GM19468 (cell line): ENCODE measurements at regions not wholly inside any gene's neighbourhood (a gene's known extent, or its start where the extent isn't known, plus 50 kb on each side); places are given as distances from the start of the nearest gene placed in this dataset.

Experiments
- ATAC-seq: cut with Tn5 transposase; IDR thresholded peaks from one replicate; pipeline ENCODE4 v1.9.1; 2021; ENCODE audit warnings: mild to moderate bottlenecking, moderate library complexity, moderate number of reproducible peaks; ENCODE audit not compliant: unreplicated experiment; ENCODE audit errors: extremely low read depth

DNA sequence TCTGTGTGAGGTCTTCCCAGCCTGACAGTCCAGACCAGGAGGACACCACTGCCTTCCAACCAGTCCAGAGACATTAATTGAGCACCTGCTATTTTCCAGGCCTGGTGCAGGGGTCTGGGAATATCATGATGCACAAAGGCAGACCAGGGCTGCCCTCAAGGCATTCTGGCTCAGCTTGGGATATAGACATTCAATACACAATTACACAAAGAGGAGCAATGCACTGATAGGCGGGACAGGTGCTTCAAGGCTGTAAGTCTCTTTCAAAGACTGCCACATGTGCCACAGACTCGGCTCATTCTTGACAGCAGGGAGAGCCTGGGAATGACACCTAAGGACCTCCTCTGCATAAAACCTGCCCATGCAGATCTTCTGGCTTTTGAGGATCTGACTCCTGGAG is 158.6 kb downstream of the C5orf15 start:
- no peak for ATAC-seq

DNA sequence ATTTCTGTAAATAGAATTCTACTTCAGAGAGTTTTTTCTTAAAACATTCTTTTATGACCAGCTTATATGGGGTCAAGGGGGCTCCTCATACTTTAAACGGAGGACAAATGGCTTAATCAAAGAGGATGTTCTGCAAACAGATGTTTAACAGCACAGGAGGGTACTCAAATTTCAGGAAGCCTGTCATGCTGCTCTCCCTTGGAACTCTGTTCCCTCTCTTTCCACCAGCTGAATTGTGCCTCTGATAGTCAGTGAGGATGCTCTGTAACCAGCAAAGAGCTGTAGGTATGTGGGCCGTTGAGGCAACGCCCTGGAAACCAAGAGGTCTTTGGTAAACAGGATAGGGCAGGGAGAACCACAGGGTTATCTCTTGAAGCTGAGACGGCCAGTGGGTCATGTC is 161.1 kb downstream of the C5orf15 start:
- ATAC-seq, result no peak

DNA sequence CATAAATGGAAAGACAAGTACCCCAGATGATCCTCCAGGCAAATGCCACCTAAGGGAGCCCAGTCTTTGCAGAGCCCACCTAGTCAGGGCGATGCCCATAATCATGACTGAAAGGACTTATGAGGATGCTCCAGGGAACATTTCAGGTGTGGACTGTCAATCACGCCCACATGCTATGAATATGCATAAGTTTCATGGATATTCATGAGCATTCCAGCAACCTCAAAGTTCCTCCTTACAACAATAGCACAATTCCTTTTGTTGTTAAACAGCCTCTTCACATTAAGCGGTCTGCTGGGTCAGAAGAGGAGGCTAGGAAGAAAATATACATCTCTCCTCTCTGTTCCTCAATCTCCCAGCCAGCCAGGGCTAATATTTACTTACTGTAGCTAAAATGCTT is 161.6 kb downstream of the C5orf15 start:
- no peak for ATAC-seq

DNA sequence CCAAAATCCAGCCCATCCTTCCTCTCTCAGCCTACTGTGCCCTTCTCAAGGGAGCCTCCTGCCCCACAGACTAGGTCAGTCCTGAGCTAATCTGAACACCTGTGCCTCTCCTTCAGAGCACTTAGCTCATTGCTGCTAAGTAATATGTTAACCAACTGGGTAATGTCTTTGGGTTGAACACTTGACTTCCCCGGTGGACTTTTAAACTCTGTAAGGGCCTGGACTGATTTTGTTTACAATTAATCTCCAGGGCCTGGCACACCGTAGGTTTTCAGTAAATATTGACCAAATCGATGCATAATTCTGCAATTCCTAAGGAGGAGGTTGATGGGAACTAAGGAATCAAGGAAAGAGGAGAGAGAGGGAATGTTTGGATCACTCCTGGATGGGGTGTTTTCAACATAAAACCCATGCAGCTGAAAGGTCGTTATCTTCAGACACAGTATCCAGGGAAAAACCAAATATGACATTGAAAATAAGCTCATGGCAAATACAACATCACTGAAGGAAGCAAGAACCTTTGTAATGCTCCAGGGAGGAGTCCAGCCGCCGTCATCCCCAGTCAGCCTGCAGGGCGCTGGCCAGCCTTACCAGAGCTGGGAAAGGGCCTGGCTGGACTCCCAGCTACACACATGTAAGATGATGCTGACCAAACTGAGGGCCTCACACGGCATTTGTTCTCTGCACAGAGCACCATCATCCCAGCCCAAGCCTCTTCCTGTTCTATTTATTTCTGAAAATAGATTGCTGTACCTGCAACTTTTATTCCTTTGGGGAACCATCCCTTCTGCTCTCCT is 166.3 kb downstream of the C5orf15 start:
- no peak for ATAC-seq

DNA sequence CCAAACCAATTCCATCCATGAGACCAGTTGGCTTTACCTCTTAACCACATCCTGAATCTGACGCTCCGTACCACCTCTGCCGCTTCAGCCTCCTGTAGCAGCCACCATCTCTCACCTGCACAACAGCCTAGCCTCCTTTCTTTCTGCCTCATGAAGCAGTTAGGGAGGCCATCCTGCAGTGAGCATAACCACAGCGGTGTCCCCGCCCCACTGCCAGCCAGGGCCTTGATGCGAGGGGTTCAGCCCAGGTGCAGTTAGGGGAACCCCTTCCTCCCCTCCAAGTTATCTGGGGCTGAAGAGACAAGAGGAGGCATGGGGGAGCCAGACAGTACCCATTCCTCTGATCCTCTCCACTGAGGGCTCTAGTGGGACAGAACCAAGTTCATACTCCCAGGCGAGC is 167.0 kb downstream of the C5orf15 start:
- no peak for ATAC-seq

DNA sequence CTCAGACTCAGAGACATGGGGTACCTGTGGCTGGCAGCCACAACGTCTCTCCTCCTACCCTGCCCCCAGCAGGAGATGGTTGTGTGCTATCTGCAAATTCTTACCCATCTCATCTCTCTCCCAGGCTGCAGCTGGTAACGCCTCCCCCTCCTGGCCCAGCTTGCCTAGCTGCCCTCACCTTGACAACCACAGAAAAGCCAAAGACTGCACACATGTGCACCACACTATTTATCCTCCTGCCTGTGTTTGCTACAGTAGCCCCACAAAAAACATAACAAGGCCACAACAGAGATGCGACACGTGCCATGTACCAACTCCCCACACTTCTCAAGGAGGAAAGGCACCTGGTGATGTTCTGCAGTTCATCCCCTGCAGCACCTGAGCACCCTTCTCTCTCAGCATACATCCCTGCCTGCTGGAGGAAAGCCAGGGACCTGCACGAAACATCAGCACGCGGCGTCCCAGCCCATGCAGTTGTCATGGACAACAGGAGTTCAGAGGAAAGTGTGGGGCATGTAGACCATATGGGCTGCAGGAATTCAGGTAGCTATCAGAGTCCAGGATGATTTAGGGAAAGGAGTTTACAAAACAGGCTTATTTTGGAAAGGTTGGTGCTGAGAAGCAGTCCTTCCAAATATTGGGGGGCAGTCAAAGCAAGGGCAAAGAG is 168.7 kb downstream of the C5orf15 start:
- ATAC-seq, result no peak

DNA sequence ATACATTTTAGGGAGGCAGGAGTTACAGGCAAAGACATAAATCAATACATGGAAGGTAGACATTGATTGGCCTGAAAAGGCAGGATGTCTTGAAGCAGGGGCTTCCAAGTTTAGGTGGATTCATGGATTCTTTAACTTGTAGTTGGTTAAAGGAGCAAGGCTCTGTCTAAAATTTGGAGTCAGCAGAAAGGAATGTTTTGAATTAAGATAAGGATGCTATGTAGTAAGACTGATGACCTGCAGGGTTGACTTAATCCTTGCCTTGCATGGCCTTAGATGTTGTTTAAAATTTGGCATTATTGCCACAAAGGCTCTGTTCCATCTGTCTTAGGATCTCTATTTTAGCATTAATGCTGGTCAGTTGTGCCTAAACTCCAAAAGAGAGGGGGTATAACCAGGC is 171.3 kb downstream of the C5orf15 start:
- no peak for ATAC-seq

DNA sequence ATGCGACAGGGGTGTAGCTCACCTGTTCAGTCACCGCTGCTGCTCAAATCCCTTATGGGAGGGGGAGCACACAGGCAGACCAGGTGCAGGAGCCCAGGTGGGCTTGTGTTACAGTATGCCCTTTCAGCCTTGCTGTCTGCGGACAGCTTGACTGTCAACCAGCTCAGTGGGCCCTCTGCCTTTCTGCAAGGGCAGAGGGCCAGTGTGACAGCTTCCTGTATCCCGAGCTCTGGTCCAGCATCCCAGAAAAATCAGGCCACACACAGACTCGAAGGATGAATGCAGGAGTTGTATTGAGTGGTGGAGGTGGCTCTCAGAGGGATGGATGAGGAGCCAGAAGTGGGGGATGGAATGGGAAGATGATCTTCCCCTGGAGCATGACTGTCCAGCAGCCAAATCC is 172.2 kb downstream of the C5orf15 start:
- ATAC-seq, result no peak

DNA sequence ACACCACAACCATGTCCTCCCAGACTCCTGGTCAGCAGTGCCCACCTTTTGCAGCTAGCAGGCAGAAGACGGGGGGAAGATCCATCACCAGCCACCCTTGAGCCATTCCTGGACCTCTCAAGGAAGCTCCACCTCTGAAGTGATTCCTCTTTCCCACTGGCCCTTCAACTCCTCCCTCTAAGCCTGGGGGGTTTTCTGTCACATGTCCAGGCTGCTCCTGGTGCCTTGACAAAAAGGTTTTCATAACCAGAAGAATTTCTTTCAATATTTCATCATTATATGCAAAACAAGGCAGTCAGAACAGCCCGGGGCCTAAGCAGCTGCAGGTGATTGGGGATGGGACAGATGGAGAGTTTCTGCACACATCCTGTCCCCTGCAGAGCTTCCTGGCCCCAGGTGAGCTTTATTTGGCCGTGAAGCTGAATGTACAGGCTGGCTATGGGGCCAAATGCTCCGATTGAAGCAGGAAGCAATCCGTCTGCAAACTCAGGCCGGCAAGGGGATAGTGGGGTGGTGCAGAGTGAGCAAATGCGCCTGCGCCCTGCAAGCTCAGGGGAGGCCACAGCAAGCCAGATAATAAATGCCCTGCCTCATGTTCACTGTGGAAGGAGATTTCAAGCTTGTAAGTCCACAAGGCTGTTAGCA is 173.5 kb downstream of the C5orf15 start:
- no peak for ATAC-seq

DNA sequence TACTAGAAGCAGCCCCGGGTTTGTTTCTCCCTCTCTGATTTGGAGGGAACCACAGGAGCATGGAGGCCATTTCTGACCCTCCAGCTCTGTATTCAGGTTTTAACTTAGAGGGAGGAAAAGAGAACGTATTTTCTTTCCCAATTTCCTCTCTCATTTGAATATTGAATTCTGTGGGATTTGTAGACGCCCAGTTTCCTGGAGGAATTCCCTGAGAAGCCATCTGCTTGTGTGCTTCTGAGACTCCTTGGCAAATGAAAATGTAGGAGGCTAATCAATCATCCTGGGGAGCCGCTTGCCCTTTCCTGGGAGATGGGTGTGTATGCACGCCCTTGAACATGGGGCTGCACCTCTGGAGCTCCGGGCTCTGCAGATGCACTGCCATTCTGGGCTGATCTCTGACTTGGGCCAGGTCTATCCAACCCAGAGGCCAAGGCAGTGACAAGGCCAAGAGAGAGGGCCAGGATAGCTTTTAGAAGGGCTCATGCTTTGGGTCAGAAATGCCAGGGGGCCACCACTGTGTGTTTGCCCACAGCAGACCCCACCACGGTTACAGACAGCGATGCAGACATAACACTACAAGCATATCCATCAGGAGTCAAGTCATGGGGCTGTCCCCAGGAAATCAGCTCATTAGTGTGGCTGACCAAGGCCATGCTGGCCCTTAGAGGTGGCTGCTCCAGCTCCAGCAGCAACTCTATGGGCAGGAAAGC is 174.5 kb downstream of the C5orf15 start:
- no peak for ATAC-seq

DNA sequence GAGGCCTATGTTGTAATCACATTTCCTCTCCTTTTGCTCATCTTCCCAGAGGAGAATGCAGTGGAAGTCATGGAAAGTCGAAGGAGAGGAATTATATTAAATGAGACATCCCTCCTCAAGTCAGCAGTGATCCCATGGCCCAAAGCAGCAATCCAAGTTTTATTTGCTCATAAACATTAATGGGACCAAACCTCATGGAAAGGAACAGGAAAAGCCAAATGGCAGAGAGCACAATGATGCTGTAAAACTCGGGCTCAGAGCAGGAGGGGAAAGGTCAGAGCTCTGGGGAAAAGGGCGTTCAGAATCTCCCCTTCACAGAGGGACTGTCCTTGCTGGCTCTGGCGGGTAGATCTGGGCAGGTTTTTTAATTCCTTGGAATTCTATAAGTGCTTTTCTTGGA is 175.8 kb downstream of the C5orf15 start:
- ATAC-seq, result no peak

DNA sequence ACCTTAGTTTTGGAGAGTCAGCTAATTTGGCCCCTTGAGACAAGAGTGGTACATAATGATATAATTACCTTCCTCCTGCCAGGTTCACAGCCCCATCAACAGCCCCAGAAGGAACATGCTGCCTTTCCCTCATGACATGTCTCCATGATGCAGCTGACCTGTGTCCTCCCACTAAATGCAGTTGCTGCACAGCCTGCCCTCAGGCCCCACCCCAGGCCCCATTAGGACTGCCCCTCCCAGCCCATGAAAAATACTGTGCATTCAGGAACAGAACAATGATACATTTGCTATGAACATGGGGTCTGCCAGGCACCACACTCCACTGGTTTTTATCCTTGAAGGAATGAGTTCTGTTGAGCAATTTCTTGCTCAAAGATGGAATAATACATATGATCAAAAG is 176.4 kb downstream of the C5orf15 start:
- ATAC-seq, result no peak

DNA sequence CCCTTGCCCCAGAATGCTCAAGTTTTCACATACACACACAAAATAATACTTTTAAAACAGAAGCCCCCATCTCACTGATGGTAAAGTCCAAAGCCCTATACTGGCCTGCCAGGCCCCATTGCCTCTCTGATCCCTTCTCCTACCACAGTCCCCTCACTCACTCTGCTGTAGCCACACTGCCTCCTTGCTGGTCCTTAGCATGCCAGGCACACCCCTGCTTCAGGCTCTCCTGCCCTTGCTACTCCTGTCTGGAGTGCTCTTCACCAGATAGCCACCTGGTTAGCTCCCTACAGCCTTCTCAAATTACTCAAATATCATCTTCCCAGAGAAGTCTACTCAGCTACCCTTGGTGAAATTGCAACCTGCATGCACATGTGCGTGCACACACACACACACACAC is 177.5 kb downstream of the C5orf15 start:
- ATAC-seq, result no peak

DNA sequence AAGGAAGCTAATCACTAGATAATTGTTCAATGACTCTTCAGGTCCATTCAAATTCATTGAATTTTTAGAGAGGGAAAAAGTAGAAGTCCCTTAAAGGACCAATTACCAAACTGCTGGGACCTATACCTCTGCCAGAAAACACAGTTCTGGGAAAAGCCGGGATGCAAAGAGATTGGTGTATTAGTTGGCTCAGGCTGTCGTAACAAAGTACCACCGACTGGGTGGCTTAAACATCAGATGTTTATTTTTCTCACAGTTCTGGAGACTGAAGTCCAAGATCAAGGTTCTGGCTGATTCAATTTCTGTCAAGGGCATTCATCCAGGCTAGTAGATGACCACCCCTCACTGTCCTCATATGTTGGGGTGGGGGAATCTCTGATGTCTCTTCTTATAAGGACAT is 177.1 kb upstream of the FSTL4 start:
- no peak for ATAC-seq

DNA sequence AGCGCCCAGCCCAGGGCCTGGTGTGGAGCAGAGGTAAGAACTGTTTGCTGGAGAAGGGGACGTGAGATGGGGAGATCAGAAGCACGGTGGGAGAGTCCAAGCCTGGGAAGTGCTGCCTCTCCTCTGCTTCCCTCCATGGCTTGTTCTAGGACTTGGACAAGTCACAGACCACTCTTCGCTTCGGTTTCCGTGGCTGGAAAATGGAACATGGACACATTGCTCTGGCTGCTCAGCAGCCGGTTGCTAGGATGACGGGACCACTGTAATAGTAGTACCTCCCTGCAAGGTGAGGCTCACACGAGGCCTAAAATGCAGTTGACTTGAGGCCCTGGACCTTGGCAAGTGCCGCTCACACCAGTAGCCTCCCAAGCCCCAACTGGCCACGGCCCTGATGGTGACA is 175.8 kb upstream of the FSTL4 start:
- ATAC-seq, result no peak

DNA sequence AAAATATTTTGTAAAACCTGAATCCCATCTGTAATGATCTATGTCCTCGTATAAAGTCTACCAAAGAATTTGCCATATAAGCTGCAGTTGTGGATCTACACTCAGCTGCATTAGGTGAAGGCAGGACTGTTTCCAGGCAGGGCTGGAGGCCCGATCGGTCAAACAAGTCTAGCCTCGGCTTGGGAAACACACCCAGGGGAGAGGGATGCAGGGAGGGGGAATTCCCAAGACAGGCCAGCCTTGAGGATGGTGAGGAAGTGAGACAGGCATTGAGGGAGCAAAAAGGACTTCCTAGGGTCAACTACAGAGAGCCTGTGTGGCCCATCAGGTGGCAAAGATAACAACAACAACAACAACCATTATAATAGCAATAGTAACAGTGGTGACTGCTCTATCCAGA is 174.1 kb upstream of the FSTL4 start:
- ATAC-seq, result no peak

DNA sequence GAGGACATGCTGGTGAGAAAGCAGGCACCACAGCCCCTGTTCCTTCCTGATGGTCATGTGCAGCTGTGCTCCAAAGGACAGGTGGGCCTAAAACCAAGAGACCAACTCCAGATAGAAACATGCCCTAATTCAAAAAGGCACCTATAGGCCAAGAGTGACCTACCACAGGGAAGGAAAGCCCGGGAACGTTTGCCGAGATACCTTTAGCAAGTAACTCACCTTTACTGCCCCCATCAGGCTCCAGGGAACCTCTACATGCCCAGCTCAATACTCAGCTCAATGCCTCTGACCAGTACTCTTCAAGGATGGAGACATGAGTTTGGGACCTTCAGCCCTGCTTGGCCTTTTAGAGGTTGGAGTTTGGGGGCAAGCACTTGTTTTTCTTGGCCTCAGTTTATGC is 172.8 kb upstream of the FSTL4 start:
- no peak for ATAC-seq

DNA sequence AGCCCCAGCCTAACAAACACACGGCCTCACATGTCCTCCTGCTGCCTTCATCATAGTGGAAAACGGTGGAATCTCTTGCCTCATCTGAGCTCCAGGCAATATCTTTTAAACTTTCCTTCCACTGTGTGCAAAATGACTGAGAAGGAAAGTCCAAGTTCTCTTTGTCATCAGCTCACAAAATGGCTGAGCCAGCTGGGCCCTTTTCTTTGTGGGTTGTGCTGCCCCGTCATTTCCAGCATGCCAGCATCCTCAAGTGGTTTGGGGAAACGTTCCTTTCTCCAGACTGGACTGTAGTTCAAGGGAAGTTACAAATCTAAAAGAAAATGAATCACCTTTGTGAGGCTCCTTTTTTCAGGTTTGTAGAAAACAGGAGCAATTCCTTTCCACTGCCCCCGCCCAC is 171.1 kb upstream of the FSTL4 start:
- ATAC-seq, result no peak

DNA sequence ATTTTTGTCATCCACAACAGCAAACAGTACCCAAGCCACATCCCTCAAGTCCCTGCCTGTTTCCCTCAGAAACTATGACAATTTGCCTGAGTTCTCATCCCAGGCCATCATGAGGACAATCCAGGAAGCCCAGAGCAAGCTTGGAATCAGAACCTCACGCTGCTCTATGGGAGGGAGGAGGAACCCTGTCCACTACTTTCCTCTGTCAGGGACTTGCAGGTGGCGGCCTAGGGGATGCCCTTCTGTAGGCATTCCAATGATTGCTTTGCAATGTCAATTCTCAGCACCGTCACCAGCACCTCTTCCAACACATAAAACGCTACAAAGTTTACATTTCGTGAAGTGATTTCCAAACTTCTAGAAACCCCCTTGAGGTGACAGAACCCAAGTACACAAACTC is 170.4 kb upstream of the FSTL4 start:
- ATAC-seq, result no peak

DNA sequence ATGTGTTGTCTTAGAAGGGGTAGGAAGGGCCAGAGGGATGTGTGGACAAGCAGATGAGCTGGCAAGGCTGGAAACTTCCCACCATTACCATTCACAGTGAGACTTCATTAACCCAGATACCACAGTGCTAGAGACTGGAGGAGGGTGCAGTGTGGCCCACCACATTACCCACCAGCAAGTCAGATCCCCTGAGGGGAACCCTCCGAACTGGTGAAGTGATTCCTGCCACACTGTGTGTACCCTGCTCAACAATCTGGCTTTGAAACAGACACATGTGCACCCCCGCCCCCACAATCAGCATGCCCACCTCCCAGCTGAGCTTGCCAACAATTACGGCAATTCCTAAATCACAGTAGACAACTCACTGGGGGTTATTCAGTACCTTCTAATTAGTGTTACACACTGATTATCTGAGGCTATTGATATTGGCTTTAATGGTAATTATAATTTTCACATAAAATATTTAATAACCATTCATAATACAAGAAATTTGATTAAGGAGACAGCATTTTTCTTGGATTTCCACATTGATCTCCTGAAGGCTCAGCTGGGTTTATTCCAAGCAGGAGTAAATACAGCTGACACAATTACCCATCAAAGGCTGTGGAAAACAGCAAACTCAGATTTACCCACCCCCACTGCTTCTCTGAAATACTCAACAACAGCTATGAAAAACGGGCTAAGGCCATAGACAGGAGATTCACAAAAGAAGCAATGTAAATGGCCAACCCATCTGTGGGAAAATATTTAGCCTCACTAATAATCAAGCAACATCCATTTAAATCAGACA is 169.3 kb upstream of the FSTL4 start:
- ATAC-seq, result no peak
